Epidermal melanocyte (primary cell): ENCODE measurements at regions not wholly inside any gene's neighbourhood (a gene's known extent, or its start where the extent isn't known, plus 50 kb on each side); places are given as distances from the start of the nearest gene placed in this dataset.

Experiments used
- DNase-seq: peaks from one replicate; pipeline ENCODE4 v3.0.0; 2011; ENCODE audit warnings: low spot score; ENCODE audit not compliant: insufficient read length

- DNase-seq = no peak
These were observed 164.7 kb upstream of the MYL2 start for GRCh38 chr12:111085096-111085495.

GRCh38 chr12:111084605-111085004, 164.2 kb upstream of the MYL2 start:
- DNase-seq = no peak

- no peak for DNase-seq
These were observed 163.8 kb upstream of the MYL2 start for GRCh38 chr12:111084158-111084557.

- DNase-seq = no peak
These were observed 161.2 kb upstream of the MYL2 start for GRCh38 chr12:111081600-111081999.

- DNase-seq = no peak
These were observed 158.4 kb upstream of the MYL2 start for GRCh38 chr12:111078731-111079130.

- DNase-seq = no peak
These were observed 156.5 kb upstream of the MYL2 start for GRCh38 chr12:111076611-111077451.

- DNase-seq = no peak
These were observed 155.8 kb upstream of the MYL2 start for GRCh38 chr12:111076199-111076598.

- DNase-seq = no peak
These were observed 154.6 kb upstream of the MYL2 start for GRCh38 chr12:111074965-111075364.

GRCh38 chr12:111074559-111074958, 154.2 kb upstream of the MYL2 start:
- no peak for DNase-seq

- no peak for DNase-seq
These were observed 153.0 kb upstream of the MYL2 start for GRCh38 chr12:111073370-111073769.

- DNase-seq = no peak
These were observed 151.9 kb upstream of the MYL2 start for GRCh38 chr12:111072299-111072698.

GRCh38 chr12:111069886-111070285, 149.5 kb upstream of the MYL2 start:
- DNase-seq = no peak

GRCh38 chr12:111068290-111068689, 147.9 kb upstream of the MYL2 start:
- DNase-seq = no peak

- no peak for DNase-seq
These were observed 147.1 kb upstream of the MYL2 start for GRCh38 chr12:111067498-111067897.

GRCh38 chr12:111066744-111067437, 146.5 kb upstream of the MYL2 start:
- no peak for DNase-seq

GRCh38 chr12:111064982-111065381, 144.6 kb upstream of the MYL2 start:
- DNase-seq = no peak

GRCh38 chr12:111064154-111064553, 143.8 kb upstream of the MYL2 start:
- DNase-seq = no peak

- no peak for DNase-seq
These were observed 143.1 kb upstream of the MYL2 start for GRCh38 chr12:111063295-111064026.

GRCh38 chr12:111057701-111058425, 137.5 kb upstream of the MYL2 start:
- DNase-seq = no peak

GRCh38 chr12:111056618-111057521, 136.5 kb upstream of the MYL2 start:
- DNase-seq = no peak
